Right ventricle myocardium inferior (tissue), 1 donor: ENCODE measurements at regions not wholly inside any gene's neighbourhood (a gene's known extent, or its start where the extent isn't known, plus 50 kb on each side); places are given as distances from the start of the nearest gene placed in this dataset.

Source experiments
- ATAC-seq: fragments of 200-7000 bp; cut with Tn5 transposase; one replicate; pipeline ENCODE4 v1.9.1; 2020; ENCODE audit warnings: mild to moderate bottlenecking, moderate library complexity
- DNase-seq: peaks from one replicate; pipeline ENCODE4 v3.0.0; 2021; ENCODE audit errors: missing footprints
- intact Hi-C: fragments of 100-400 bp; cut with DNase I; formaldehyde crosslinking; loops from one replicate; pipeline ENCODE4 v1.11.0; 2022
- donor health status: DM: no; HTN: yes; CAD: no; lungs with severe emphysema.

DNA sequence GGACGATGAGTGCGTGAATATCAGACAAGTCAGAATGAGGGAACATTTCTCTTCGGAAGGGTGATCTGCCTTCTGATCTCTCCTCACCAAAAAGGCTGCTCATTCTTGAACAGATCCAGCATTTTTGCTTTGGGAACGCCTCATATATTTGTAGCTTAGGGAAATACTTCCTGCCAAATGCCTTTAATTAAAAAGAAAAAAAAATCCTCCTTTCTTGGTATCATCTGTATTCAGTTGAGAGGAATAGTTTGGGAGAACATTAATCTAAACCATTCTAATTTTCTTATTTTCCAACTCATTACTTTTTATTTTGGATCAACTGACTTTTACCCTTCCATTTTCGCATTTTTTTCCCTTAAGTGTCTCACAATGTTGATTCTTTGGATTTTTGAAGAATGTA is 163.4 kb downstream of the SNX18 start:
- intact Hi-C loops: no loop called here
- no peak for ATAC-seq
- no peak for DNase-seq

- ATAC-seq (no peak), DNase-seq (no peak)
- intact Hi-C loops: no loop called here
Observed at GRCh38 chr5:54679686-54680085, 162.1 kb downstream of the SNX18 start.

- no peak for DNase-seq
- intact Hi-C loops: no loop called here
- ATAC-seq: no peak
Observed at GRCh38 chr5:54678737-54679136, 161.2 kb downstream of the SNX18 start.

GRCh38 chr5:54676481-54677340 is 159.2 kb downstream of the SNX18 start:
- DNase-seq (no peak), ATAC-seq (no peak)
- intact Hi-C loops: no loop called here

GRCh38 chr5:54673523-54674225 is 156.1 kb downstream of the SNX18 start:
- intact Hi-C loops: no loop called here
- DNase-seq (peak; percentile 87), ATAC-seq (peak; percentile 68)

GRCh38 chr5:54672871-54673270 is 155.3 kb downstream of the SNX18 start:
- ATAC-seq: no peak
- intact Hi-C loops: no loop called here
- DNase-seq: no peak

- intact Hi-C loops: no loop called here
- ATAC-seq (no peak), DNase-seq (no peak)
Observed at GRCh38 chr5:54671681-54672080, 154.1 kb downstream of the SNX18 start.

GRCh38 chr5:54671111-54671531 is 153.6 kb downstream of the SNX18 start:
- peak; percentile 22 for ATAC-seq
- no peak for DNase-seq
- intact Hi-C loops: no loop called here

DNA sequence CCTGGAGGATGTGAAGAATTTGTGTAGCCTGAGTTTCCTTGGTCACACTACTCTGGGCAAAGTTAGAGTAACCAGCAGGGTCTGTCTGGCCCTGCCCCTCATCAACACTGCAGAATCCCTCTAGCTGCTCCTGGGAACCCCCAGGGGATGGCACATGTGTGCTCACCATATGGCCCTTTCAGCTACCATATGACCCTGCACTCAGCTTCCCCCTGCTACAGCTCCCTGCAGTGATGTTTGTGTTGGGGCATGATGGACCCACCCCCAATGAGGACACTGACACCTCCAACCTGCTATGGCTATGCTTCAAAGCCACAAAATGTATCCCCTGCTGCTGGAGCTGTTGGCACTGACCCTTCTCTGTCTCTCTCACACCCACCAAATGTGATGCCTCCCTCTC is 152.7 kb downstream of the SNX18 start:
- DNase-seq (no peak), ATAC-seq (no peak)
- intact Hi-C loops: no loop called here

- intact Hi-C loops: no loop called here
- DNase-seq (no peak), ATAC-seq (no peak)
Observed at GRCh38 chr5:54669845-54670244, 152.3 kb downstream of the SNX18 start.

GRCh38 chr5:54669285-54669684 is 151.7 kb downstream of the SNX18 start:
- DNase-seq (no peak), ATAC-seq (no peak)
- intact Hi-C loops: no loop called here

DNA sequence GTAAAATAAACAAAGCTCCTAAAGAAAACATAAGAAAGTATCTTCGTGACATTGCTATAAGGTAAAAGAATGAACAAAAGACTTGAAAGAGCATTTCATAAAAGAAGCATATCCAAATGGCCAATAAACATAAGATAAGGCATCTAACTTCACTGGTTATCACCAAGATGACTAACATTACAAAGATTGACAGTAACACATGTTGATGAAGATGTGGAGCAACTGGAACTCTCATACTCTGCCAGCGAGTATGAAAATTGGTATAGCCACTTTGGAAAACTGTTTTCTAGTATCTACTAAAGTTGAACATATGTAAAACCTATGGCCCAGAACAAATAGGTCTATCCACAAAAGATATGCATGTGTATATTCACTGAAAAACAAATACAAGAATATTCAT is 150.5 kb downstream of the SNX18 start:
- DNase-seq (no peak), ATAC-seq (no peak)
- intact Hi-C loops: no loop called here

GRCh38 chr5:54667136-54667535 is 149.6 kb downstream of the SNX18 start:
- ATAC-seq: no peak
- DNase-seq: no peak
- intact Hi-C loops: no loop called here

DNA sequence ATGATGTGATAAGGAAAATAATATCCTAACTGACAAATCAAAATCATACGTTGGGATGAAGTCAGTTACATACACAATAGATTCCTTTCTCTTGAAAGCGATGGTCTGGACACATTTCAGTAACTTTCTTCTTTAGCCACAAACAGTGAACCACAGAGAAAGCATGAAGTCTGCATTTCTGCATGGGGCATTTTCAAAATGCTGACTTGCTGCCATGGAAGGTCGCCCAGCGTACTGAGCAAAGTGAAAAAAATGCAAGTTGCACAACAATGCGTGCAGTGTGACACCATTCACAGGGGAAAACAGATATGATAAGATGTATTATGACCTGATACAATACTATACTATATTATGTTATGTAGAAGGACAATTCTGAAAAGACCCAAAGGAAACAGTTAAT is 146.3 kb downstream of the SNX18 start:
- ATAC-seq: peak; percentile 61
- intact Hi-C loops: no loop called here
- DNase-seq: no peak

DNA sequence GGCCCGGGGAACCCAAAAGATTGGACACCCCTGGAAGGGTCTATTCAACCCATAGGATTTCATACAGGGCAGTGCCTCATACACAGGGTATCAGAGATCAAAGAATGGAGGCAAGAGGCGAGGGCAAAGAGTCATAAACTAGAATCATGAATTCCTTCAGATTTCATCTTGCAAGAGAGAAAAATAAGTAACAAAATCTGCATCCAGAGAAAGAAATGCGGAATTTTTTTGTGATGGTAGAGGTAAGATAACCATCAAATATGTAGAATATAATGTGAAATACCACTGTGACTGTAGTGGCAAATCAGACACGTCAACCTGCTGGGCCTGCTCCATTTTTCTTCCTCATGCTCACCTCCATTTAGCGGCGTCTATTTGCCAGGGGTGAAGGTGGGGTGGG is 143.6 kb downstream of the SNX18 start:
- DNase-seq (no peak), ATAC-seq (no peak)
- intact Hi-C loops: no loop called here

- no peak for DNase-seq
- ATAC-seq: no peak
Observed at GRCh38 chr5:54659700-54660131, 142.2 kb downstream of the SNX18 start.

DNA sequence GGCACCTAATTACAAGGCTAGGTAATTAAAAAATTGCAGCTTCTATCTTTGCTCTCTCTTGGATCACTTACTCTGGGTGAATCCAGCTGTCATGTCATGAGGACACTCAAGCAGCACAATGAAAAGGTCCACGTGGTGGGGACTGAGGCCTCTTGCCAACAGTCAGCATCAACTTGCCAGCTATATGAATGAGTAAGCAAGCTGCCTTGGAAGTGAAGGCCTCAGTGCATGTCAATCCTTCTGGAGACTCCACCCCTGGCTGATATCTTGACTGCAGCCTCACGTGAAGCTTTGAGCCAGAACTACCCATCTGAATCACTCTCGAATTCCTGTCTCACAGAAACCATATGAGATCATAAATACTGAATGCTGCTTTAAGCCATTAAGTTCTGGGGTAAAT is 140.5 kb downstream of the SNX18 start:
- DNase-seq: no peak
- intact Hi-C loops: loop anchor here (5.0 kb wide), 3 partner anchors 44 to 179 kb away; no protein-coding TSS in a partner anchor
- ATAC-seq: no peak

More at GRCh38 chr5:54659700-54660131, 142.2 kb downstream of the SNX18 start:
- intact Hi-C loops: loop anchor here (5.0 kb wide), 3 partner anchors 43 to 178 kb away; no protein-coding TSS in a partner anchor

GRCh38 chr5:54656261-54656728 is 138.7 kb downstream of the SNX18 start:
- intact Hi-C loops: loop anchor here (5.0 kb wide), 3 partner anchors 46 to 181 kb away; no protein-coding TSS in a partner anchor
- no peak for DNase-seq
- ATAC-seq: peak; percentile 83

DNA sequence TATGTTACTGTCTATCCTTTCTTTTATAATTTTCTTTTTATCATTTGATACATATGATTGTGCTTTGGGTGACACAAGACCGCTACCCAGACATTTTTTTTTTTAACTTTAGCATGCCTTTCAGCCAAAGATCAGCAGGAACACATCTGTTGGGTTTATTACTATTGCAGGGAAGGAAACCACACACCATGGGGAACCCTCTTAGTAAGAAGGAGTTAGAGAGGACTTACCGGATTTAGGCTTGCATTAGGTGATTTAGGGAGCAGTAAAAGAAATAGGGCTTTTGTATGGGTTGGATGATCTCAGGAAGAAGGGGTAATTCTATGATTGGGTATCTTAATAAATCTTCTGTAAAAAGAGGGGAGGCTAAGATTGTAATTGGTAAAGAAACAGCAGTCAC is 138.2 kb downstream of the SNX18 start:
- intact Hi-C loops: loop anchor here (5.0 kb wide), 3 partner anchors 47 to 182 kb away; no protein-coding TSS in a partner anchor
- ATAC-seq (no peak), DNase-seq (no peak)

- intact Hi-C loops: loop anchor here (5.0 kb wide), 3 partner anchors 47 to 182 kb away; no protein-coding TSS in a partner anchor
- no peak for ATAC-seq
- DNase-seq: no peak
Observed at GRCh38 chr5:54655266-54655665, 137.7 kb downstream of the SNX18 start.
